GM19239 (cell line): ENCODE measurements at regions not wholly inside any gene's neighbourhood (a gene's known extent, or its start where the extent isn't known, plus 50 kb on each side); places are given as distances from the start of the nearest gene placed in this dataset.

Experiments
- DNase-seq: peaks from one replicate; pipeline ENCODE4 v3.0.0; 2011; ENCODE audit warnings: low spot score; ENCODE audit not compliant: insufficient read length
- FAIRE-seq: peaks from 2 replicates; lab custom pipeline; 2011; peaks lifted over from hg19 to GRCh38; lab: Jason Lieb, UNC

GRCh38 chr16:64162613-64163375 is 959.1 kb downstream of the CDH11 start:
- no peak for FAIRE-seq

DNA sequence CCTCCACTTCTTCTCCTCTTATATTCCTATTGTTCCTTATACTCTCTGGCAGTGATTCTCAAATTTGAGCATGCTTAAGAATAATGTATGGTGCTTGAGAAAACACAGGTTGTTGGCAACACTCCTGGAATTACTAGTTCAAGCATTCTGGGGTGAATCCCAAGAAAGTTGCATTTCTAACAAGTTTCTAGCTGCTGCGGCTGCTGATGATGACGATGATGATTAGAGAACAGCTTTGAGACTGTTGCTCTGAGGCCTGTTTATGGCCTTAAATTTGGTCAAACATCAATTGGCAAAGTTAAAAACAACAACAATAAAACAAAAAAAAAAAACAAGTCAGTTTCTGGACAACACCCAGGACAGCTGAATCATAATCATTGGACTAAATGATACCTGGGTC is 961.9 kb downstream of the CDH11 start:
- FAIRE-seq (no peak), DNase-seq (no peak)

More at GRCh38 chr16:64162613-64163375, 959.1 kb downstream of the CDH11 start:
- DNase-seq = no peak

GRCh38 chr16:64158941-64159588 is 962.8 kb downstream of the CDH11 start:
- FAIRE-seq (no peak), DNase-seq (no peak)

DNA sequence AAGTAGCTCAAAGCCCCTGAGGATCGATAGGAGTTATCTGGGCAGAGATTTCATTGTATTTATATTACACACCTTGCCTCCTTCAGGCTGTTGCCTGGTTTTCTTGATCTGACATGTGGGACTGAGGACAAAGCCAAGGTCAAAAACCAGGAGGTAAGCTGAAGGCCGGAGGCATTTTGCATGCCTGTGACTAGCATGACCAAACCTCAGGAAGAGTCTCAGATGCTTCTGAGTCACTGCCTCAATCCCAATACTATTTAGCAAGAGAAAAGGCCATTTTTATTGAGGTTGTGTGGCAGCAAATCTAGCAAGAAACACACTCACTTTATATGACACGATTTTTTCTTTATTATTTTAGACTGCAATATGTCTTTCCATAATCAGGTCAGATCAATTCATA is 968.1 kb downstream of the CDH11 start:
- FAIRE-seq = no peak
- no peak for DNase-seq

DNA sequence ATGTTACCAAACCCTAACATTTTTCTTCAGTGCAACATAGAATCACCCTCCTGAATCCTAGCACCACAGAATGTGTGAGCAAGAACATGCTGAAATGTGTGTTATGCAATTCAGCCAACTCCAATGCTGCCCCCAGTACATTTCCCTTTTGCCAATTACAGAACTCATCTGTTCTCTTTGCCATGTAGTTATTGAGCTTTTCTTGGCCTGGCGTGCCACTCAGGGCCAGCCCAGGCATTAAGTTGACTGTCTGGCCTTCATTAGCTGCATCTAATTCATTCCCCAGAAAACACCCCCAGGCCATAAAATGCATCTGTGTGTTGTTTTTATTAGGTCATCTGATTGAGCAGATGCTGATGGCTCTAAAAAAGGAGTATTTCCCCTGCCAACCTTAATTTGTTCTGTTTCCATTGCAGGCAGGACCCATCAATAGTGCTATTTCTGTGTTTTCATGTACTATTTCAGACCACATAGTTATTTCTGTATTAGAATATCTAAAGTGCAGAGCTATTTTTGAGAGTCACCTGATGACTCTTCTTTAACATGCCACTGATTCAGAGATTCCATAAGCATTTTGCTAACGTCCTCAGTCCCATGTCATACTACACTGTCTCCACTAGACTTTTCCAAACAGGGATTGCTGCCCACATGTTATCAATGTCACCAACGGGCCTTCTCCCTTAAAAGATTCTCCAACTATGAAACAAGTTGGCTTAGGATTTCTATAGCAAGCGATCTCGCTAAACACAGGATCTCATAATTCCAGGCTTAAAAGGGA is 969.7 kb downstream of the CDH11 start:
- no peak for DNase-seq
- FAIRE-seq = no peak

- no peak for FAIRE-seq
These were observed 971.7 kb downstream of the CDH11 start for GRCh38 chr16:64150193-64150592.

DNA sequence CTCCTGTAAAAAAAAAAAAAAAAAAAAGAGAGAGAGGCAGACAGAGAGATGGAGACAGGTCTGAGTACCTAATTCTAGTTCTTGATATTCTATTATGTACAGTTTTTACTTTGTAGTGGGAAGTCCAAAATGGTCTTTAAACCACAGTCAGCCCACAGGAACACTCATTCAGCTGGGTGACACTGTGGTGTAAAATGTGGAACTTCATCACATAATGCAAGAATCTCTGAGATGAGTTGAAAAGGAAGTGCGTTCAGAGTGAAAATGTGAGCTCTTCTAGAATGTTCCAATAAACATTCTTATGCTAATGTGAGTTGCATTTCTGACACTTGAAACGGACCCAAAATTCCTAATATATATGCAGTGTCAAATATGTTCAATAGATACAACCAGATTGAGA is 972.1 kb downstream of the CDH11 start:
- no peak for FAIRE-seq
- DNase-seq = no peak

More at GRCh38 chr16:64150193-64150592, 971.7 kb downstream of the CDH11 start:
- no peak for DNase-seq

DNA sequence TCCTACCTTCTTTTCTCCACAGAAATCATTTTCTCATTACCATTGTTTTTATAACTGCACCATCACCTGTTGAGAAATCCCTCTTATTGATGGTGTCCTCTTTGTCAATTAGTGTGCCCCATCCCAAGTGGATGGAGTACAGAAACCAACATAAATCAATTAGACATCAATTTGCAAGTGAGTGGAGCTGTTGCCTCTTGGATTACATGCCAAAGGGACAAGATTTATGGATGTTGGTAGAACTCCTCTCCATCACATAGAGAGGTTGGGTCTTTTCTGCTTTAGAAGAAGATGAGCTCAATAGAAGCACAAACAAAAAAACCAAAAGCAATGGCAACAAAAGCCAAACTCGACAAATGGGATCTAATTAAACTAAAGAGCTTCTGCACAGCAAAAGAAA is 973.5 kb downstream of the CDH11 start:
- FAIRE-seq (no peak), DNase-seq (no peak)

DNA sequence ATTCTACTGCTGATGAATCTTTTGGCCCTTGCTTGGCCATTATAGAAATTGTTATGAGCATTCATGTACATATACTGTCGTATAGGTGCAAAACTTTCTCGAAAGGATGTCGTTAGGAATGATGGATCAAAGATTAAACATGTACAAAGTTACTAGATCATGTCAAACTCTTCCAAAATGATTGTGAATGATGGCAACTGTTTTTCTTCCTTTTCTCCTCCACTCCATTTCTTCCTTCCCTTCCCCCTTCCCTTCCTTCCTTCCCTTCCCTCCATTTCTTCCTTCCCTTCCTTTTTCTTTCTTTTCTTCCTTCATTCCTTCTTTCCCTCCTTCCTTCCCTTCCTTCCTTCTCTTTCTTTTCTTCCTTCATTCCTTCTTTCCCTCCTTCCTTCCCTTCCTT is 973.9 kb downstream of the CDH11 start:
- DNase-seq = no peak
- FAIRE-seq = no peak

- no peak for DNase-seq
- FAIRE-seq = no peak
These were observed 977.2 kb downstream of the CDH11 start for GRCh38 chr16:64144617-64145016.

GRCh38 chr16:64138621-64139020 is 983.2 kb downstream of the CDH11 start:
- DNase-seq (no peak), FAIRE-seq (no peak)

DNA sequence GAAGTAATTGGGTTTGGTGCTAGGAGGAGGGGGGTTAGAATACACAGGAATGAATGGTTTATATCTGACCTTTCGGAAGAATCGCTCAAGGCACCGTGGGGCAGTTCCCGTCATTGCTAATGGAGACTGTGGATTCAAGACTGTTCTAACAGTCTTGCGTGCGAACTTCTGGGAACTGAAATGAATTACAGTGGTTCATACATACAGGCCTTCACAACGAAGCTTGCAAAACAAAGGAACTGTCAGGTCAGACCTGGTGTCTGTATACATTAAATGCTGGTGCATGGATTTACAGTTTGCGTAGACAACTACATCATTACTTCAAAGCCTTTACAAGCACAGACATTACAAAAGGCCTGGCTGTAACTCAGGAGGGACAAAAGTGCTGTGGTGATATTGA is 983.9 kb downstream of the CDH11 start:
- FAIRE-seq = no peak
- DNase-seq = no peak

DNA sequence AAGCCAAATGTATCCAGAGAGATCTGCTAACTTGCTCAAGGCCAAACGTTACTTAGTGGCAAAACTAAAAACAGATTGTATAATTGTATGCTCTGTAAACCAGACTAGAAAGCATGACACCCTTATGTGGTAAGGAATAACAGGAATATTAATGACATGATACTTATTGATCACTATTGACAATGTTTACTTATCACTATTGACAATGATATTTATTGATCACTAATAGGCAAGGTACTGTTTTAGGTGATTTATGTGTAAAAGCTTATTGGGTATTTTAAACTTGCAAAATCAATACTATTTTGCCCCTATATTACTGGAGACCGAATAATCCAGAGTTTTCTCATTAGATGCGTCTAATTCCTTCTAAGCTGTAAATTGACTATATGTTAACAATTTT is 985.1 kb downstream of the CDH11 start:
- DNase-seq (no peak), FAIRE-seq (no peak)

- DNase-seq (no peak), FAIRE-seq (no peak)
These were observed 985.5 kb downstream of the CDH11 start for GRCh38 chr16:64136314-64136713.

GRCh38 chr16:64133366-64133765 is 988.5 kb downstream of the CDH11 start:
- DNase-seq (no peak), FAIRE-seq (no peak)

DNA sequence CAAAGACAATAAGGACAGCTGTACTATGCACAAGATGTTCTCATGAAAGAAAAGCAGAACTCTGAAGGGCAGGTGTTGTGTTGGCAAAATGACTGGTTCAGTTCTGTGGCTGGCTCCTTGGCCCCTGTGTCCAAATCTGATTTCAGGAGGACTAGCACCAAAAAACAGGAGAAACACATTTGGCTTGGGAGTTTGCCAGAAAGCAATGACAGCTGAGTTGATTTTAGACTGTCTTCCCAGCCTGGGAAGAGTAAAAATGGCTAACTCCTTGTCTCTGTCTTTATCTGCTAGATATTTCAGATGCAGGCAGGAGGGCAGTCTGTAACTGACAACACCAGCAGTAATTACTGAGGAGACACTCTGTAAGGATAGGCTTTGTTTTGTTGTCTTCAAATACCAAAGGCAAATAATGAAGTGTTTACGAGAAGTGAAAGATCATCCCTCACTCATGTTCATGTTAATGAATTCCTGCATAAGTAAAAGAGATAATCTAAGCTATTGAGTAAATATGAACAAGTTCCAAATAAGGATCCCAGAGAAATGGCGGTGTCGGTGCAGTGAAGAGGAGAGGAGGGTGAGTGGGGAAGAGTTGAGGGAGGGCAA is 989.0 kb downstream of the CDH11 start:
- FAIRE-seq (no peak), DNase-seq (no peak)

DNA sequence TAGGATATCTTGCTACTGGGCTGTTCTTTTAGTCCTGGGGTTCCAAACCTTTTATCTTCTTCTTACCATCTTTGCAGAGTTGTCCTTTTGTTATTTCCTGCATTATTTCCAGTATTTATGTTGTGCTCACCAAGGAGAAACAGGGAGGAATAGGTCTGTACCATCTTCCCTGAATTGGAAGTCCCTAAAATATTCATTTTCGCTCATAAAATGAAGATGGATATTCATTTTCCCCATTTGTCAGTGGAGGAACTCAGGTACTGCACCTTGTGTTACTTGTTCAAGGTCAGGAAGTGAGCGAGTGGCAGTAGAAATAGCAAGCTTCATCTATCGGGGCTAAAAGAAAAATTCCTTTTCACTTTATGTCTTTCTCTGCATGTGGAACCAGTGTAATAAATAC is 989.7 kb downstream of the CDH11 start:
- FAIRE-seq = no peak

DNA sequence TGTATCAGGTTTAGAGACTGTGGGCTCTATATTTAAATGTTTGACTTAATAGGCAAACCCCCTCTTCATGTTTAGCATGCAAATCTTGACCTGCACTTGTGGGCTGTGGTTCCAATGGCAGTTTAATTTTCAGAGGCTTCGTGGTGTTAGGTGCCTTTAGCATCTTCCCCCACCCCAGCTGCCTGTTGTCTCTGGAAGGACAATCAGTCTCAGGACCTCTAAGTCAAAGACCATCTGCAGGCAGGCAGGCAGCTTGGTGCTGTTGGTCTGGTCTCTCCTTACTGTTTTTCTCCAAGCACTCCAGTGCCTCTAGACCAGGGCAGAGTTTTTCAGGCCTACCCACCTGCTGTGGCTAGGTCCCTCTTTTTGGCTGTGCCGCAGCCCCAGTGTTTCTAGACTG is 990.4 kb downstream of the CDH11 start:
- no peak for DNase-seq
- FAIRE-seq = no peak

More for the DNA sequence above, 989.7 kb downstream of the CDH11 start:
- no peak for DNase-seq

DNA sequence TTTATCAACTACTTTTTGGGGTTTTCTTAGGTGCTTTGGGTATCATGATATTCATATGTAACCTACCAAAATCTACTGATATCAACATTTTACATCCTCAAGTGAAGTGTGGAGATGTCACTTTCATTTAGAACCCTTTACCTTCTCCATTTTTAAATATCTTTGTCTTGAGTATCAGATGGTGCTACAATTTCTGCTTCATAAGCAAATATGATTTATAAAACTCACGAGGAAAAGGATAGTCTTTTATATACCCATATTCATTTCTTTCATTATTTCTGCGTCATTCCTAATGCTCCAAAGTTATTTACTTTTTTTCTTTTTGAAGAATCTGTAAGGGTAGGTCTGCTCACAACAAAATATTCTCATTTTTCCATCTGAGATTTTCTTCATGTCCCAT is 991.7 kb downstream of the CDH11 start:
- FAIRE-seq = no peak

GRCh38 chr16:64122177-64122576 is 999.7 kb downstream of the CDH11 start:
- FAIRE-seq (no peak), DNase-seq (no peak)

More for the DNA sequence above, 991.7 kb downstream of the CDH11 start:
- DNase-seq = no peak

DNA sequence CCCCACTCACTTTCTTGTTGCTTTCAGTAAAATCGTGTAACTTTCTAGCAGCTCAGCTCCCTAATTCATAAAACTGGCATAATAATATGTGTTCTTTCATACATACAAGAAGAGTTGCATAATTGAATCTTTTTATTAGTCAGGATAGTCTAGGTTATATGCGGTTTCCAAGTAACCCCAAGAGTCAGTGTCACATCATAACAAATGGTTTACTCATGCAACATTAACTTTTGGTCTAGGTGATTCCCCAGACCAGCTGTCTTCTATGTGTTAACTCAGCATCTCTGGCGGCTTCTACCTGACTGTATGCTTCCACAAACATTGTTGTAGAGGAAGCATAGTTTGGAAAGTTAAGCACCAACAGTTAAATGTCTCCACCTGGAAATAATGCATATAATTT is 1000.4 kb downstream of the CDH11 start:
- DNase-seq (no peak), FAIRE-seq (no peak)
